Osteocyte (in vitro differentiated cells): ENCODE measurements at regions not wholly inside any gene's neighbourhood (a gene's known extent, or its start where the extent isn't known, plus 50 kb on each side); places are given as distances from the start of the nearest gene placed in this dataset.

Experiments
- DNase-seq: peaks from one replicate; pipeline ENCODE4 v3.0.0; 2021; ENCODE audit warnings: mixed read lengths; ENCODE audit not compliant: unreplicated experiment; ENCODE audit errors: extremely low spot score
- H3K27ac Mint-ChIP-seq: one replicate; pipeline ENCODE4 v1.8.0; 2021; ENCODE audit warnings: mild to moderate bottlenecking, mixed read lengths; ENCODE audit not compliant: unreplicated experiment
- H3K27me3 Mint-ChIP-seq: one replicate; pipeline ENCODE4 v1.8.0; 2021; ENCODE audit warnings: mixed read lengths; ENCODE audit not compliant: unreplicated experiment
- H3K36me3 Mint-ChIP-seq: one replicate; pipeline ENCODE4 v1.8.0; 2021; ENCODE audit warnings: mixed read lengths; ENCODE audit not compliant: unreplicated experiment
- H3K4me1 Mint-ChIP-seq: one replicate; pipeline ENCODE4 v1.8.0; 2021; ENCODE audit warnings: mixed read lengths; ENCODE audit not compliant: unreplicated experiment
- H3K4me3 Mint-ChIP-seq: one replicate; pipeline ENCODE4 v1.8.0; 2021; ENCODE audit warnings: mild to moderate bottlenecking, moderate library complexity, mixed read lengths; ENCODE audit not compliant: unreplicated experiment
- H3K9me3 Mint-ChIP-seq: one replicate; pipeline ENCODE4 v1.8.0; 2021; ENCODE audit warnings: mixed read lengths; ENCODE audit not compliant: unreplicated experiment
- TF ChIP-seq, protein P1 (sequence below): fragments of 200-600 bp; sonication (generic); IDR thresholded peaks from 2 replicates; pipeline ENCODE4 v1.5.0; 2021; ENCODE audit warnings: antibody characterized with exemption, mild to moderate bottlenecking, moderate library complexity

GRCh38 chr21:24183077-24183476 is 1424.2 kb downstream of the MRPL39 start:
- no peak for DNase-seq
- Mint-ChIP-seq H3K9me3 (peaks cover 33% of the 10 kb centered on the region), H3K4me1 (no peaks in the 10 kb centered on the region)

DNA sequence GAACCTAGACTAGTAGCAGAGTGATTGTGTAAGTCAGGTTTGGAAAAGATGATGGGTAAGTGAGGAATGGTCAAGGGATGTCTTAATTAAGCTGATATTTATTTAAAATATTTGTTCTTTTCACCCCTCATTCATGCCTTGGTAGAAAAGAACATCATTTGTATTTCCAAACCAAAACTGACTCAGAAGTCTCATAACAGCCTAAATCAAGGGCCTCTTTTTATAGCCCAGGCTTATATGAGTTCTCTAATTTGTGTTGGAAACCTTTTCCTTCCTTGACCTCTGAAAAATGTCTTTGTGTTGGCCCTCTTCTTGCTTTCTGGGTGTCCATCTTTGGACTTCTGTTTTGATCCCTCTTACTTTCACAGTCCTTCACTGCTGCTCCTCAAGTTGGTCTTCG is 1428.2 kb downstream of the MRPL39 start:
- Mint-ChIP-seq H3K36me3 (no peaks in the 10 kb centered on the region), H3K27me3 (no peaks in the 10 kb centered on the region), H3K9me3 (peaks cover 36% of the 10 kb centered on the region), H3K27ac (no peak overlapping the region), H3K4me1 (no peaks in the 10 kb centered on the region), H3K4me3 (no peak overlapping the region)
- TF ChIP-seq, protein P1, sequence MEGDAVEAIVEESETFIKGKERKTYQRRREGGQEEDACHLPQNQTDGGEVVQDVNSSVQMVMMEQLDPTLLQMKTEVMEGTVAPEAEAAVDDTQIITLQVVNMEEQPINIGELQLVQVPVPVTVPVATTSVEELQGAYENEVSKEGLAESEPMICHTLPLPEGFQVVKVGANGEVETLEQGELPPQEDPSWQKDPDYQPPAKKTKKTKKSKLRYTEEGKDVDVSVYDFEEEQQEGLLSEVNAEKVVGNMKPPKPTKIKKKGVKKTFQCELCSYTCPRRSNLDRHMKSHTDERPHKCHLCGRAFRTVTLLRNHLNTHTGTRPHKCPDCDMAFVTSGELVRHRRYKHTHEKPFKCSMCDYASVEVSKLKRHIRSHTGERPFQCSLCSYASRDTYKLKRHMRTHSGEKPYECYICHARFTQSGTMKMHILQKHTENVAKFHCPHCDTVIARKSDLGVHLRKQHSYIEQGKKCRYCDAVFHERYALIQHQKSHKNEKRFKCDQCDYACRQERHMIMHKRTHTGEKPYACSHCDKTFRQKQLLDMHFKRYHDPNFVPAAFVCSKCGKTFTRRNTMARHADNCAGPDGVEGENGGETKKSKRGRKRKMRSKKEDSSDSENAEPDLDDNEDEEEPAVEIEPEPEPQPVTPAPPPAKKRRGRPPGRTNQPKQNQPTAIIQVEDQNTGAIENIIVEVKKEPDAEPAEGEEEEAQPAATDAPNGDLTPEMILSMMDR, result no peak
- DNase-seq, result no peak

More at GRCh38 chr21:24183077-24183476, 1424.2 kb downstream of the MRPL39 start:
- TF ChIP-seq, protein P1, result no peak
- no peaks in the 10 kb centered on the region for H3K27me3 Mint-ChIP-seq
- no peaks in the 10 kb centered on the region for H3K36me3 Mint-ChIP-seq
- no peak overlapping the region for H3K4me3 Mint-ChIP-seq
- no peak overlapping the region for H3K27ac Mint-ChIP-seq

GRCh38 chr21:24175106-24175505 is 1432.2 kb downstream of the MRPL39 start:
- Mint-ChIP-seq H3K4me3 (no peak overlapping the region), H3K4me1 (no peaks in the 10 kb centered on the region), H3K27ac (no peak overlapping the region), H3K36me3 (no peaks in the 10 kb centered on the region), H3K9me3 (peaks cover 44% of the 10 kb centered on the region), H3K27me3 (no peaks in the 10 kb centered on the region)
- TF ChIP-seq, protein P1, result no peak
- DNase-seq, result no peak

DNA sequence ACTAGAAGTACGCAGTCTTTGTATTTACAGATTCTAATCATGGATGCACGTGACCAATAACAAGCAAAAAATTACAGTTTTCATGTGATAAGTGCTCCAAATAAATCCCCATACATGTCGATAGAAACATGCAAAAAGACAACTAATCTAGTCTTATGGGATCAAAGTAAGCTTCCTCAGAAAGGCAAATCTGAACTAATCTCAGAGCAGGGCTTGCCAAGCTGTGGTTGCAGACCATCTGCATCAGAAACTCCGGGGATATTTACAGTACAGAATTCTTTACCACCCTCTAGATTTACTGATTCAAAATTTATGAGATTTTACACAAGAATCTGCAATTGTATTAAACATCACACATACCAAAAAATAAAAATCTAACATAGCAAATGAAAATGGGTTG is 1435.5 kb downstream of the MRPL39 start:
- H3K9me3 Mint-ChIP-seq, result peaks cover 49% of the 10 kb centered on the region
- H3K36me3 Mint-ChIP-seq, result no peaks in the 10 kb centered on the region
- H3K27ac Mint-ChIP-seq, result no peak overlapping the region
- no peaks in the 10 kb centered on the region for H3K27me3 Mint-ChIP-seq
- TF ChIP-seq, protein P1, result no peak
- no peak overlapping the region for H3K4me3 Mint-ChIP-seq
- DNase-seq, result no peak
- no peaks in the 10 kb centered on the region for H3K4me1 Mint-ChIP-seq

- Mint-ChIP-seq H3K4me1 (no peaks in the 10 kb centered on the region), H3K27me3 (no peaks in the 10 kb centered on the region), H3K4me3 (no peak overlapping the region), H3K27ac (no peak overlapping the region), H3K9me3 (peaks cover 40% of the 10 kb centered on the region), H3K36me3 (no peaks in the 10 kb centered on the region)
- TF ChIP-seq, protein P1, result no peak
- DNase-seq, result no peak
These were observed 1443.7 kb downstream of the MRPL39 start for GRCh38 chr21:24163539-24163938.
